Trophoblast cell (in vitro differentiated cells and primary cell): ENCODE measurements at regions not wholly inside any gene's neighbourhood (a gene's known extent, or its start where the extent isn't known, plus 50 kb on each side); places are given as distances from the start of the nearest gene placed in this dataset.
"Not testable (repeated sequence)": the region's sequence is repeated elsewhere in the genome, so short reads cannot be mapped to it uniquely, and the experiment has no call there.

Experiments
- DNase-seq, 2 donors: peaks; one replicate each; pipeline ENCODE4 v3.0.0-alpha.2; 2016
- H2AFZ ChIP-seq: 2 replicates; pipeline ENCODE4 v1.6.1; 2013; ENCODE audit warnings: low read length, moderate library complexity, mild to moderate bottlenecking; ENCODE audit not compliant: insufficient read depth, poor library complexity
- H2AK5ac ChIP-seq: 2 replicates; pipeline ENCODE4 v1.6.1; 2013; ENCODE audit warnings: mild to moderate bottlenecking, low read length
- H2BK120ac ChIP-seq: 2 replicates; pipeline ENCODE4 v1.6.1; 2013; ENCODE audit warnings: low read length, mild to moderate bottlenecking, moderate library complexity; ENCODE audit not compliant: insufficient read depth, poor library complexity
- H2BK12ac ChIP-seq: 2 replicates; pipeline ENCODE4 v1.6.1; 2013; ENCODE audit warnings: mild to moderate bottlenecking, low read length, moderate library complexity
- H2BK5ac ChIP-seq: 2 replicates; pipeline ENCODE4 v1.6.1; 2013; ENCODE audit warnings: low read length, low read depth, moderate library complexity, mild to moderate bottlenecking; ENCODE audit not compliant: poor library complexity
- H3K14ac ChIP-seq: 2 replicates; pipeline ENCODE4 v1.6.1; 2013; ENCODE audit warnings: mild to moderate bottlenecking, low read length
- H3K18ac ChIP-seq: 2 replicates; pipeline ENCODE4 v1.6.1; 2013; ENCODE audit warnings: mild to moderate bottlenecking, low read length
- H3K23ac ChIP-seq: 2 replicates; pipeline ENCODE4 v1.6.1; 2013; ENCODE audit warnings: low read length
- H3K27ac ChIP-seq: 2 replicates; pipeline ENCODE4 v1.5.1; 2013; ENCODE audit warnings: low read depth, mild to moderate bottlenecking, inconsistent platforms, low read length, moderate library complexity
- H3K27me3 ChIP-seq: 2 replicates; pipeline ENCODE4 v1.6.1; 2013; ENCODE audit warnings: inconsistent platforms, mild to moderate bottlenecking, low read length, moderate library complexity; ENCODE audit not compliant: insufficient read depth
- H3K36me3 ChIP-seq, 2 experiments: 1 replicate in 1 of 2; 2 replicates in 1 of 2; pipeline ENCODE4 v1.6.1; 2013; ENCODE audit warnings: low read length in 2 of 2, mild to moderate bottlenecking in 2 of 2, moderate library complexity in 1 of 2; ENCODE audit not compliant: insufficient read depth in 2 of 2, control insufficient read depth in 1 of 2
- H3K4ac ChIP-seq: 2 replicates; pipeline ENCODE4 v1.6.1; 2013; ENCODE audit warnings: low read depth, mild to moderate bottlenecking, low read length, moderate library complexity
- H3K4me1 ChIP-seq, 2 experiments: 1 replicate in 1 of 2; 2 replicates in 1 of 2; pipeline ENCODE4 v1.6.1; 2013; ENCODE audit warnings: low read length in 2 of 2, mild to moderate bottlenecking in 2 of 2, moderate library complexity in 1 of 2; ENCODE audit not compliant: insufficient read depth in 2 of 2, control insufficient read depth in 1 of 2
- H3K4me2 ChIP-seq: 2 replicates; pipeline ENCODE4 v1.6.1; 2013; ENCODE audit warnings: inconsistent platforms, mild to moderate bottlenecking, low read length, moderate library complexity
- H3K4me3 ChIP-seq: 2 replicates; pipeline ENCODE4 v1.5.1; 2013; ENCODE audit warnings: mild to moderate bottlenecking, low read depth, low read length, inconsistent platforms
- H3K79me1 ChIP-seq: one replicate; pipeline ENCODE4 v1.6.1; 2013; ENCODE audit warnings: low read length
- H3K79me2 ChIP-seq: 2 replicates; pipeline ENCODE4 v1.6.1; 2013; ENCODE audit warnings: low read length, mild to moderate bottlenecking; ENCODE audit not compliant: control insufficient read depth, insufficient read depth, poor library complexity
- H3K9ac ChIP-seq: 2 replicates; pipeline ENCODE4 v1.6.1; 2013; ENCODE audit warnings: mild to moderate bottlenecking, low read length
- H3K9me3 ChIP-seq: 2 replicates; pipeline ENCODE4 v1.6.1; 2013; ENCODE audit warnings: low read depth, mild to moderate bottlenecking, control low read depth, inconsistent platforms, low read length; ENCODE audit not compliant: insufficient read depth
- H4K12ac ChIP-seq: 2 replicates; pipeline ENCODE4 v1.6.1; 2013; ENCODE audit warnings: low read depth, mild to moderate bottlenecking, low read length, moderate library complexity
- H4K8ac ChIP-seq: 2 replicates; pipeline ENCODE4 v1.6.1; 2013; ENCODE audit warnings: low read depth, mild to moderate bottlenecking, low read length, moderate library complexity
- H4K91ac ChIP-seq: one replicate; pipeline ENCODE4 v1.6.1; 2013; ENCODE audit warnings: low read depth, mild to moderate bottlenecking, low read length, moderate library complexity
- WGBS: extraction: QIAGEN DNeasy Blood & Tissue Kit; methylation state at CpG from one replicate; pipeline ENCODE4 v1.1.7; 2013; ENCODE audit warnings: missing lambda C conversion rate; ENCODE audit not compliant: insufficient read length, insufficient coverage; ENCODE audit errors: extremely low coverage; 5-methylcytosine and 5-hydroxymethylcytosine counted together

DNA sequence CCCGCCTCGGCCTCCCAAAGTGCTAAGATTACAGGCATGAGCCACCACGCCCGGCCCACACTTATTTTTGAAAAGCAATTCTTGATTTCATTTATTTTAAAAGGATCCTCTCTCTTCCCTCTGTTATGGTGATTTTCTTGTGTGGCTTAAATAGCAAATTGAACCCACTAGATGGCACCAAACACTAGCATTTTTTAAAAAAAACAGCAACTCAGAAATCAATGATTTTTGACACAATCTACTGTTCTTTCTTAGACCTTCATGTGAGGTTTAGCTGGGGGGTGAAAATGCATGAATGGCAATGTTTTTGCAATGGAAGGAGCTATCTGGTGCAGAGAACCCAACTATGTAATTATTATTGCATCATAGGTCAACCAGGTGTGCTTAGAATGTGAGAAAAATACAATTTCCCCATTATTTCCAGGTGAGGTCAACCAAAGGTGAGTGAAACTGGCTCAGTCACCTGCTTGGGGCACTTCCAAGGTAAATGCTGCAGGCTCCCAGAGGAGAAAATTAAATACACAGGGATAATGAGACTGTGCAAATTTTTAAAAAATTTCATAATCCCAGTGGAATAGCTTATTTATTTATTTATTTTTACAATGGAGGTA, 226.7 kb upstream of the PRKX start:
- no peak overlapping the region for H3K4ac ChIP-seq
- no peak overlapping the region for H4K8ac ChIP-seq
- H4K12ac ChIP-seq = no peak overlapping the region
- no peak overlapping the region for H3K14ac ChIP-seq
- H2BK5ac ChIP-seq = no peak overlapping the region
- H3K4me1 ChIP-seq = no peaks in the 10 kb centered on the region
- no peak overlapping the region for H2BK120ac ChIP-seq
- no peak overlapping the region for H2AFZ ChIP-seq
- H3K4me2 ChIP-seq = no peak overlapping the region
- no peaks in the 10 kb centered on the region for H3K79me1 ChIP-seq
- H3K4me3 ChIP-seq = no peak overlapping the region
- H3K9ac ChIP-seq = no peak overlapping the region
- no peaks in the 10 kb centered on the region for H3K36me3 ChIP-seq
- H3K18ac ChIP-seq = no peak overlapping the region
- DNase-seq = peak; percentile 0 to 56
- H2AK5ac ChIP-seq = no peak overlapping the region
- H3K27ac ChIP-seq = no peak overlapping the region
- peaks cover 4% of the 10 kb centered on the region for H3K9me3 ChIP-seq
- no peaks in the 10 kb centered on the region for H3K79me2 ChIP-seq
- no peak overlapping the region for H4K91ac ChIP-seq
- no peak overlapping the region for H2BK12ac ChIP-seq
- no peak overlapping the region for H3K23ac ChIP-seq
- no CpG with 5 or more reads among the region's 4 CpGs for WGBS
- H3K27me3 ChIP-seq = no peaks in the 10 kb centered on the region

DNA sequence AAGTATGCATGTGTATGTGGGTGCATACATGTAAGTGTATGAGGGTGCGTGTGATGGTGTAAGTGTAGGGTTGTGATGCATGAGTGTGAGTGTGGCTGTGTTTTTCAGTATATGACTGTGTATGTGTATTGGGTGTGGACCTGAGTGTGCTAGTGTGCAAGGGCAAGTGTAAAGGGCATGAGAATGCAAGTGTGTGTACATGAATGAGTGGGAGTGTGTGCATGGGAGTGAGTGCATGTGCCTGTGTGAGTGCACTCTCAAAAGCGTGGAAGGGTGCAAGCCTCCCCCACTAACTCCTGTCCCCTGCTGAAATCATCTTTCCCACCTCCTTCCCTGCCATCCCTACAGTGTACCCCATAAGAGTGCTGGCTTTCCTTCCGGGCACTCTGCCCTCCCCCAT, 225.1 kb upstream of the PRKX start:
- Histone ChIP-seq H2BK12ac (no peak overlapping the region), H2AK5ac (no peak overlapping the region), H4K8ac (no peak overlapping the region), H2BK120ac (no peak overlapping the region), H3K9ac (no peak overlapping the region), H3K27me3 (no peaks in the 10 kb centered on the region), H3K9me3 (peaks cover 4% of the 10 kb centered on the region), H3K14ac (no peak overlapping the region), H3K4me2 (no peak overlapping the region), H3K23ac (no peak overlapping the region), H3K4ac (no peak overlapping the region), H3K27ac (no peak overlapping the region), H3K18ac (no peak overlapping the region), H4K12ac (no peak overlapping the region), H3K79me2 (no peaks in the 10 kb centered on the region), H3K79me1 (no peaks in the 10 kb centered on the region), H4K91ac (no peak overlapping the region), H3K36me3 (no peaks in the 10 kb centered on the region), H2AFZ (no peak overlapping the region), H2BK5ac (no peak overlapping the region), H3K4me1 (no peaks in the 10 kb centered on the region), H3K4me3 (no peak overlapping the region)
- DNase-seq = no peak
- WGBS = no CpG with 5 or more reads among the region's 3 CpGs

DNA sequence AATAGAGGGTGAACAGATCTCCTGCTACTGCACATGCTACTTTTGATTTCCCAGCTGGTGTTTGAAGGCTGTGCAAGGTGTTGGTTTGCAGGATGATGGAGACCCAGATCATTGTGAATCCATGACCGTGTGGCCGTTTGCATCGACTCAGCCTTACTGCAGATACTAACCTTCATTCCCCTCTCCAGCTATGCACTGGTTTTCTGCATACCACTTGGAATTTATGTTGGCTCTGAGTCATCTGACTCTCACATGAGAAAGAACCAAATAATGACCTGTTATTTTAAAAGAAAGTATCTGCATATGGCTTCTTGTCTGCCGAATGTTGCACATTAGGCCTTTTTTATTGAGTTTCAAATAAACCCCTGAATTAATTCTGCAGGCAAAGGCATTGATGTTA, 221.7 kb upstream of the PRKX start:
- H3K4ac ChIP-seq, H4K12ac ChIP-seq, H2AK5ac ChIP-seq, H3K79me1 ChIP-seq, DNase-seq, H3K9ac ChIP-seq, H2BK120ac ChIP-seq, H3K36me3 ChIP-seq, H3K79me2 ChIP-seq, H3K4me2 ChIP-seq, H2BK12ac ChIP-seq, H3K4me3 ChIP-seq, H3K27me3 ChIP-seq, H3K9me3 ChIP-seq, H2AFZ ChIP-seq, H3K18ac ChIP-seq, H4K91ac ChIP-seq, H2BK5ac ChIP-seq, H3K27ac ChIP-seq, H4K8ac ChIP-seq, H3K23ac ChIP-seq, H3K14ac ChIP-seq, H3K4me1 ChIP-seq: not testable (repeated sequence)
- WGBS = no CpG with 5 or more reads among the region's 4 CpGs

GRCh38 chrX:3920424-3921017, 207.1 kb upstream of the PRKX start:
- H2AK5ac ChIP-seq, H3K36me3 ChIP-seq, H4K91ac ChIP-seq, H3K79me1 ChIP-seq, H4K12ac ChIP-seq, H3K79me2 ChIP-seq, H2BK5ac ChIP-seq, H2BK12ac ChIP-seq, H2BK120ac ChIP-seq, H4K8ac ChIP-seq, H3K4me2 ChIP-seq, DNase-seq, H3K9me3 ChIP-seq, H3K18ac ChIP-seq, H3K4me3 ChIP-seq, H3K27ac ChIP-seq, H3K23ac ChIP-seq, H2AFZ ChIP-seq, H3K4ac ChIP-seq, H3K27me3 ChIP-seq, H3K14ac ChIP-seq, H3K4me1 ChIP-seq, H3K9ac ChIP-seq: not testable (repeated sequence)
- WGBS = no CpG with 5 or more reads among the region's 78 CpGs
